ENCODE measurements at regions not wholly inside any gene's neighbourhood (a gene's known extent, or its start where the extent isn't known, plus 50 kb on each side); places are given as distances from the start of the nearest gene placed in this dataset.
A peak's percentile ranks its signal among the peaks of the same experiment; 100 is the strongest.

DNA sequence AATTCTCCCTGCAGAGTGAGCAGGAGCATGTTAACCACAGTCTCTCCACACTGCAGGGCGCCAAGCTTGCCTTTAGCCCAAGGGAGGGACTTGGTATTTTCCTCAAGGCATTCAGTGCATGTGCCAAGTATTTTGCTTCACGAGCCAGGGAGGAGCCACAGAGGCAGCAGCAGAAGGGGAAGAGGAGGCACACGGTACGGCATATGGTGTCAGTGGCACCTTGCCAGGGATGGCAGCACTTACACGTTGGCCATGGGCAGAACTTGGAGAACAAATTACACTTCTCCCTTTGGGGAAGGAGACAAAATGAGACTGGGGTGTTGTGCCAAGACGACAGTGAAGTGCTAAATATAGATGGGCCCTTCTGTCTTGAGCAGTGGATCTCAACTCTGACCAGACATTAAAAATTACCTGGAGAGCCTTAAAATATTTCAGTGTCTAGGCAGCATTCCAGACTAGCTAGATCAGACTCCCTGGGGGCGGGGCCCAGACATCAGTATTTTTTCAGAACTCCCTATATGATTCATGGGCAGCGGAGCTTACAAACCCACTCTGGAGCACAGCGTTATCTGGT is 155.8 kb downstream of the DRD1 start:
- peak; percentile 19 for DNase-seq (ENCODE audit: low read depth)

DNA sequence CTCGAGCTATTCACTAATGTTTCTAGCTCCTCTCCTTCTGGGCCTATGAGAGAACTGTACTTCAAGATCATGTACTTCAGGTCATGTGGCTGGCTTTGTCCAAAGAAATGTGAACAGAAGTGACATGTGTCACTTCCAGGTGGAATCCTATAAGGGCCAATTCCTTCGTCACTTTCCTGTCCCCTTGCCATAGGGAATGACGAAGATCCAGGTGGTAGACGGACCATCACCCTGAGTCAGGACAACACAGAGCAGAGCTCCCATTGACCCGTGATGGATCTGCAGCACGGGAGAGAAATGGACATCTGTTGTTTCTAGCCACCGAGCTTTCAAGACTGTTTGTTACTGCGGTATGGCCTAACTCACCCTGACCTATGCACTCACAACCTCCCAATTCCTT is 157.0 kb downstream of the DRD1 start:
- DNase-seq (ENCODE audit: low read depth): no peak

DNA sequence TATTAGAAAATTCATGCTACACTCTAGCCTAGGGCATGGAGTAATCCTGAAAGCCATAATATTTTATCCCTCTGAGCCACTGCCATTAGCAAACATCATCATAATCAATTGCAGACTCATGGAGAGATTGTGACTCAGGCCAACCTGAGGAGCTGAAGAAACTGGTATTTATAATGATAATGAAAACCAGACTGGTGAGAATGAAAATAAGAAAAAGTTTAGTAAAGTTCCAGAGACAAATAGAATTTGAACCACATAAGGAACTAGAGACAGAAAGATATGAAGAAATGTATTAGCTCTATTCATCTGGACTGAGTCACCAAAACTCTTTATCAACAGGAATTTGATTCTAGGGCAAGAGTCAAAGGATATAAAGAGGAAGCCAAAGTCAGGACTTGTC is 158.7 kb downstream of the DRD1 start:
- DNase-seq (ENCODE audit: low read depth): no peak

DNA sequence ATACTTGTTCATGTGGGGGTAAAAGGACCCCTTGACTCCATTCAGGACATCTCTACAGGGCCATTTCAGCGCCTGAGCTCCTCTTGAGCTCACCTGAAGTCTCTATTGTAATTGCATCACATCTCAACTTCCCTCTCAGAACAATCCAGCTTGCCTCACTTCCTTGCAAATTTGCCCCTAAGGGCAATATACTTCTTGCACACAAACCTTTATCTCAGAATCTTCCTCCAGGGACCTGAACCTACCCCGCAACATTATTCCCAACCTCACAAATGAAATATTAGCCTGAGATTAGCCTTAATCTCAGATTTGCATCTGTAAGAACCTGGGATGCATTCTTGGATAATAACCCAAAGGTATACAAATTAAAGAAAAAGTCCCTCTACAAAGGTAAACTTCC is 159.2 kb downstream of the DRD1 start:
- no peak for DNase-seq (ENCODE audit: low read depth)

DNA sequence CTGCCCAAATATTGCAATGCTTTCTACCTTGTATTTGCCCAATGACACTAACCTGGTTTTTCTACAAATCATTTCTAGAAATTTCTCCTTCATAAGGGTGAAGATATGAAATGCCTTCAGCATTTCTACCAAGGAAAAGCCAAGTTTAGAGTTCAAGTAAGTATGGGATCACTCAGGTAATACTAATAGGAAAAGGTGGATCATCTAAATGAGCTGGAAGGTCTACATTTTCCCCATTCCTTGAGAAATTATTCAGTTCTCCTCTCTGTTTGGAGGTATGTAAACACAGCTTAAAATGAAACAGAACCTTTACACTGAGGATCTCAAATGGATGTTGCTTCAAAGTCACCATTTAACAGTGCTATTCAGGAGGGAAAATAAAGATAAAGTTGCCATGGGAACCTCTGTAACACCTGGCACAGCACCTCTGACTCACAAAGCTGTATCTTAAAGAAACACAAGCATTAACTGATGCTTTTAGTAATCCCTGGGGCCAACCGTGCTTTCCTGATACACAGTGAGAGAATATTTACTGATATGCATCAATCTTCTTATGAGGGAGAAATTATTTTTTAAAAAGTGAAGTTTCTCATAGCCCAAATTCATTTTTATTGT is 161.3 kb downstream of the DRD1 start:
- no peak for DNase-seq (ENCODE audit: low read depth)

DNA sequence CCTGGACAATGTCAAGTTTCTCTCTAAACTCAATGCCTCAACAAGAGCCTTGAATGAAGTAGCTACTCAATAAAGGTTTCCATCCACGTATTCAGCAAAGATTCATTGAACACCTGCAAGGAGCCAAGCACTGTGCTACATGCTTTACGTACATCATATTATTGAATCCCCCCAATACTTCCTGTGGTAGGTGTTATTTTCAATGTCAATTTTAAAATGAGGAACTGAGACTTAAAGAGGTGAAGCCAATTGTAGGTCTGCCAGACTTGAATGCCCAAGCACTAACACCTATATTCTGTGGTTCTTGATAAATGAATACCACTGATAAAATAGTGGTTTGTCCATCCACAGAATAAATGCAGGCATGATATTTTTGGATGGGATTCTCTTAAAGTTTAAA is 162.3 kb downstream of the DRD1 start:
- no peak for DNase-seq (ENCODE audit: low read depth)

DNA sequence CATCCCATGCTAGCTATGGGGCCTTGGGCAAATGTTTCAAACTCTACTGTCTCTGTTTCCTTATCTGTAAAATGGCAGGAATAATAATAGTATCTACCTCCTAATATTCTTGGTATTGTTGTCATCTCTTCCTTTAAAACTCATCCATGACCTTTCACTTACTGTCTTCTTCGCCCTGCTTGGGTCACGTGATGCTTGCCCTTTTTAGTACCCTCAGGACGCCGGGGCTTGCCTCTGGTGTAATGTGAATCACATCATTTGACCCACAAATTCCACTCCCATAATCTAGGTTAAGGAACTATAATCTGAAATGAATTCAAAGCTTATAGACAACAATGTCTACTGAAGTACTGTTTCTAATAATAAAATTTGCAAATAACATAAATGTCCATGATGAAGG is 162.7 kb downstream of the DRD1 start:
- no peak for DNase-seq (ENCODE audit: low read depth)

DNA sequence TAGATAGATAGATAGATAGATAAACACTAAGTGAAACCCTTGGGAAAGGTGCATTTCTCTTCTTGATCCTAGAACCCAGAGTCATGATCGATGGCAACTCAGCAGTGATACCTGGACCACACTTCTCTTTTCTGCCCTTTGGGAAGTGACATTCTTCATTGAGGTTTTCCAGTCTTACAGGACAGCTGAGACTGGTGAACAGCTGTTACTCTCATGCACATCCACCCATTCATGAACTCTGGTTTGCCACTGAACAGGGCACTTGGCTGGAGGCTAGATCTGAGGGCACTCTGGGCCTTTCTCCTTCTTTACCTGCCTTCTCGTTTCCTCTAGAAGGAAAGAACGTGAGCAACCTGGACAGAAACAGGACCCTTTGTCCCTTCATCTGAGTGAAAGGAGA is 164.5 kb downstream of the DRD1 start:
- peak; percentile 25 for DNase-seq (ENCODE audit: low read depth)

DNA sequence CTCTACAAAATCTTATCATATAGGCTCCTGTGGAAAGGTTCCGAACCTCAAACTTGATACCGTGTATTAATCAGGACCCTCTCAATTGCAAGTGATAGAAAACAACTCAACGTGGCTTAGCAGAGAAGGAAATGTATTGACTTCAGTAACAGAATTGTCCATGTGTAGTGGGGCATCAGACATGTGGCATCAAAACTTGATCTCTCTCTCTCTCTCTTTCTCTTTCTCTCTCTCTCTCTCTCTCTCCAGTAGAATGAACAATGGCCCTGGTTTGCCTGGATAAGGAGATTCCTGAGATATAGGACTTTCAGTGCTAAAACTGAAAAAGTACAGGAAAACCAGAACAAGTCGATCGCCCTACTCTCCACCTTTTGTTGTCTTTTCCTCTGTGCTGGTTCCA is 168.2 kb downstream of the DRD1 start:
- DNase-seq (ENCODE audit: low read depth): no peak

DNA sequence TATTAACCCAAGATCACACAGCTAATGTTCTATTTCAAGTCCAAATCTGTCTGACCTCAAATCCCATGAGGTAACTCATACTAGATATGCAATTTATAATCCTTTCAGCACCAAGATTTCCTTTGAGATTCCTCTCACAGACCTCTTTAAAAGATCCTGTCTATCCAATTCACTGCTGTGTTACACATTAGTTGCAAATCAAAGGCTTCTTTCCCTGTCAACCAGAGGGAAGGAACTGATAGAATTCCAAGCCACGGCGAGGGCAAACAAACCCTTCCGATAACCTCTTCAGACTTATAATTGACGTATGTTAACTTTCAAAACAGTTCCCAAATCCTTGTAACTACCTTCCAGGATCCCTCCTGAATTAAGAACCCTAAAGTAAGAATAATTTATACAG is 168.9 kb downstream of the DRD1 start:
- DNase-seq (ENCODE audit: low read depth): no peak

DNA sequence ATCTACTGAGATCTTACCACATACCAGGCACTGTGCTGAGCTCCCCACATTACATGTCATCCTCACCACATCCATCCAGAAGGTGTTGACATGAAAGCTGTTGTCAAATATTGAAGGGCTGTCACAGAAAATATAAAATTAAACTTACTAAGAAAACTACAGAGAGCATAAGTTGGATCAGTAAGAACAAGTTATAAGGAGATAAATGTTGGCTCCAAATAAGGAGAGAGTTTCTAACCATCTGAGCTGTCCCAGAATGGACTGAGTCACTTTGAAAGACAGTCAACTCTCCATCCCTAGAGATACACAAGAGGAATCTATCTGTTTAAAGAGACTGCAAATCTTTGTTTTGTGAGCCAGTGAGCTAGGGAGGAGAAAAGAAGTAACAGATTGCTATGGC is 169.8 kb downstream of the DRD1 start:
- no peak for DNase-seq (ENCODE audit: low read depth)

DNA sequence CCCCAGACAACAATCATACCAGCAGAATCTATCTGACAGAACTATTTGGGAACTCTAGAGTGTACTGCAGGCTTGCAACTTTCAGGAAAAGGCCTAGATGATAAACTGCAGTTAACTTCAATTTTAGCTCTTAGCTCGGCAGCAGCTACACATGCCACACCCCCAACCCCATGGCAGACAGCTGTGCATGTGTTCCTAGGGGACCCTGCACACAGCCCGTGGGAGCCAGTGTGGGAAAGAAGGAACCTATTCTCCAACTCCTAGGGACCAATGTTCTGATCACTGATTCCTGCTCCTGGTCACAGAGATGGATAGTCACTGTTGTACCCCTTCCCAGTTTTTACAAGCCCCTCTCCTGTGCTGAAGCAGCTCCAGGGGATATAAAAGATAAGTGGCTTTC is 179.6 kb downstream of the DRD1 start:
- DNase-seq (ENCODE audit: low read depth): no peak

DNA sequence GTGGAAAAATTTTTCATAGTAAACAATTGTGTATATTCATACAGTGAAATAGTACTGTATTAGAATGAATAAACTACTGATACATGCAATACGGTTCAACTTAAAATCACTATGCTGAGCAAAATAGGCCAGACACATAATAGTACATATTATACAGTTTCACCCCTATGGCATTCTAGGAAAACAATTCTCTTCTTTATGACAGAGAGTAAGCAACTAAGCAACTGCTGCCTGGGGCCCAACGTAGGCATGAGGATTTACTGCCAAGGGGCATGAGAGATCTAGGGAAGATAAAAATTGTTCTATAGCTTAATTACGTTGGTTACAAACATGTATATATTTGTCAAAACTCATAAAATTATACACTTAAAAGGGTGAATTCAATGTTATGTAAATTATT is 180.2 kb downstream of the DRD1 start:
- no peak for DNase-seq (ENCODE audit: low read depth)

DNA sequence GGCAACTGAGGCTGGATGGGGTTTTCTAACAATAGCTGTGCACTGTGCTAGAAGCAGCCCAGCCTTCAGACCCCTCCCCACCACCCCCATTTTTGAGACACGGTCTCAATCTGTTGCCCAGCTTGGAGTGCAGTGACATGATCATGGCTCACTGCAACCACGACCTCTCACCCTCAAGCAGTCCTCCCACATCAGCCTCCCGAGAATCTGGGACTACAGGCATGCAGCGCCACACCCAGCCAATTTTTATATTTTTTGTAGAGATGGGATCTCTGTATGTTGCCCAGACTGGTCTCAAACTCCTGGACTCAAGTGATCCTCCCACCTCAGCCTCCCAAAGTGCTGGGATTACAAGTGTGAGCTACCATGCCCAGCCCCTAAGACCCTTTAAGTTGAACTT is 182.5 kb downstream of the DRD1 start:
- DNase-seq (ENCODE audit: low read depth): no peak

DNA sequence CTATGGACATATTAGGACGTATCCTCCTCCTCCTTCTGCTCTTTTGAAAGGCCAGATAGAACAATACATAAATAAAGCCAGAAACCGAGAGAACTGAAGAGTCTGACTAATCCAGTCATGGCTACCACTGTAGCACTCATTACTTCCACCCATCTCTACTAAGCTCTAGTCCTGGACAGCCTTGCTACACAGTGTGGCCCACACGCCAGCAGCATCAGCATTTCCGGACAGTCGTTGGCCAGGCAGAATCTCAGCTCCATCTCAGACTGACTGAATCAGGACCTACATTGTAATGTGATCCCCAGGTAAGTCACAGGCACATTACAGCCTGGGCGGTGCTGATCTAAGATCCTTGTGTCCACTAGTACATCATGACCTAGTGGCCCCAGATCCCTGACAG is 182.9 kb downstream of the DRD1 start:
- DNase-seq (ENCODE audit: low read depth): no peak

DNA sequence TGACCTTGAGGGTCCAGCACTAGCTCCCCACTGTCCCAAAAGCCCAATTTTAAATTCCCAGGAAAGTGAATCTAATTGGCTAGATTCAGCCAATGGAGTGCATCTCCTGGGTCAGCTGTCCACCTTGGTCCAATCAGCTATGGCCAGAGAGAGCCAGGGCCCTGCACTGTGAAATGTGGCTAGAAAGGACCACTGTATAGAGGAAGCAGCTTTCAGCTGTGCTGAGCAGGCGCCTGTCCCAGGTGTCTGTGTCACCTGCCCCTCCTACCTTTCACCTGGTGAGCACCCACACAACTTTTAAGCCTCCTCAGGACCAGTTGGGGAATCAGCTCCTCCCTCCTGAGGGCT is 186.2 kb downstream of the DRD1 start:
- DNase-seq (ENCODE audit: low read depth): no peak

DNA sequence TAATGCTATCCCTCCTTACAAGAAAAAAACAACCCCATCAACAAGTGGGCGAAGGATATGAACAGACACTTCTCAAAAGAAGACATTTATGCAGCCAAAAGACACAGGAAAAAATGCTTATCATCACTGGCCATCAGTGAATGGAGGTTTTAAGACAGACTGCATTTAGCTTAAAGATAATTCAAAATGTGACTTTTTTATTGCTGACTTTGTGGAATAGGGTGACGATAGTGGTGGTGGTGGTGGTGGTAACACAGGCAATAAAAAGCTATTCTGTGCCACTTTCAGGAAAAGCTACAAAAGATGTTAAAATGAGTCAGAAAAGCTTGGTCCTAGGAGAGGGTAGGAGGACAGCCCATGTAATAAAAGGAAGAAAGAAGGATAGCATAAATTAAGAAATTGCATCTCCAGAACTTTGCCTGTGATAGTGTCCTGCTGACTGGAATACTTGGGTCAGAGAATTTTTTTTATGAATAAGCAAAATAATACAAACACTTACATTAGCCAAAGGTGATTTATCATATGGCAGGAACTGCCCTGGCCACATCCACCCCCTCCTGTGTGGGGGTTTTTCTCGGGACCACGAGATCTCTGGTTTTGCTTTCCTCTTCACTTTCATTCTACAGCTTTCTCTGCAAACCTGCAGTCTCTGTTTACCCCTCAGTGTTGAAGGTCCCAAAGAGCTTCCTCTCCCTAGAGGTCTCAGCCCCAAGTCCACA is 186.7 kb downstream of the DRD1 start:
- DNase-seq (ENCODE audit: low read depth): no peak

DNA sequence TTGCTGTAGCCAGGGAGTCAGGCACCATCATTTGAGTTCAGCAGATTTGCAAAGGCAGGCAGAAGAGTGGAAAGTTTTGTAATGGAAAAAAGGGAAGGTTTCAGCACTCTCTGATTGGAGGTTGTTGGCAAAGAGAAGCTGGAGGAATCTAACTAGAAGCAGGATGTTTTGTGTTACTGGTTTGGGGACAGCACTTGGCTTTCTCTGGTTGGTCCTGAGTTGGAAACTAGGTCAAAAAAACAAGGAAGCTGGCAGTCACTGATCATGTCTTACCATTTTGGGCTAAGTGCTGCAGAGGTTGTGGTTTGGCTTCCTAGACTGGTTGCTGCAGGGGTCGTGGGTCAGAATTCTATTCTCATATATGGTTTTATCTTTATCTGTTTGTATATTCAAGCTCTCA is 189.8 kb downstream of the DRD1 start:
- no peak for DNase-seq (ENCODE audit: low read depth)

DNA sequence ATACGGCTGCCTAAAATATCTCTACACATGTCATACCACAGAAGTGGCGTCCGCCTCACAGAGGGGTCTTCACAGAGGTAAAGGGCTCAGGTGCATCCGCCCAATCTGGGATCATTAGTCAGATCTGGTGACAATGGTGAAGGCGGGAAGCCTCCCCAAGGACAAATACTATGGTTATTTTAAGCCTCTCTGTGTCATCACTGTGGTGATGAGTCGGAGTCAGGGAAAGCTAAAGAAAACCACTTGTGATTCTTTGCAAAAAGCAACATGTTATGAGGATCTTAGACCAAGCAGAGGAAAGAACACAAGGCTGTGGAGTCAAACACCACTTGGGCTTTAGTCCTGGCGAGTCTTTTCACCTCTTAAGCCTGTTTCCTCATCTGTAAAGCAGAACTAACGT is 190.4 kb downstream of the DRD1 start:
- DNase-seq (ENCODE audit: low read depth): no peak

DNA sequence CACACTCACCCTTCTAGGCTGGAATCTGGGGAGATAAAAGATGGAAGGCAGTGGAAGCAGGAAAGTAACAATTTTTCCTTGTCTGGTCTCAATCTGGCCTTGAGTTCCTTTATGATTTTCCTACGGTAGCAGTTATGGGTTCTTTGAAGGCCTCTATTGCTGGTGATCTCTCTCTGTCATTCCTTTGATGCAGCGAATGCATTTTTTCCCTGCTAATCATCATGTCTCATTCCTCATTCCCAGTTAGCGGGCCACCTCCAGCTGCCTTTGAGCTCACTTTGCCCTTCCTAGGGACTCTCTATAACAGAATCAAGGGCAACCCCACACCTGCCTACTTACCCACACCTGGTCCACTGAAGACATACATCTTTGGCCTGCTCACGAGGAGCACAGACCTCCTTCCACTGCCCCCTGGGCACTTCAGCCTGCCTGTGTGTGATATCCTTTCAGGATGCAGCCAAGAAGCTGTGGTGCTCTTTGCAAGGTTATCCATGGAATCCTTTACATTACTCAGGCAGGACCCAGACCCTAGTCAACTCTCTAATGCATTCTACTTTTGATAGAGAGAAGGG is 191.7 kb downstream of the DRD1 start:
- DNase-seq (ENCODE audit: low read depth): no peak

DNA sequence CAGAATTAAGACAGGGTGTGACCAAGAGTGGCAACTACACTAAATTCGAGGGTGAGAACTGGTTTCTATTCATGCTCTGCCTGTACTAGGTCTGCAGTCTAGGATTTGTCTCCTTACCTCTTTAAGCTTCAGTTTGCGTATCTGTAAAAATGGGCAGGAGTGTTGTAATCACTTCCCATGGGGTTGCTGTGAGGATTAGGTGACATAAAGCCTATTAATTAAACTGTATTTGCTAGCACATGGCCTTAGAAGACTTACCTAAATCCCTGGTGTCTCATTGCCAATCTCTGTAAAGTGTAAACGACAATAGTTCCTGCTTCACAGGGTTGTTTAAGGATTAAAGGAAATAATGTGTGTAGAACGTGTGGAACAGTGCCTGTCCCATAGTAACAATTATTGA is 193.6 kb downstream of the DRD1 start:
- no peak for DNase-seq (ENCODE audit: low read depth)

DNA sequence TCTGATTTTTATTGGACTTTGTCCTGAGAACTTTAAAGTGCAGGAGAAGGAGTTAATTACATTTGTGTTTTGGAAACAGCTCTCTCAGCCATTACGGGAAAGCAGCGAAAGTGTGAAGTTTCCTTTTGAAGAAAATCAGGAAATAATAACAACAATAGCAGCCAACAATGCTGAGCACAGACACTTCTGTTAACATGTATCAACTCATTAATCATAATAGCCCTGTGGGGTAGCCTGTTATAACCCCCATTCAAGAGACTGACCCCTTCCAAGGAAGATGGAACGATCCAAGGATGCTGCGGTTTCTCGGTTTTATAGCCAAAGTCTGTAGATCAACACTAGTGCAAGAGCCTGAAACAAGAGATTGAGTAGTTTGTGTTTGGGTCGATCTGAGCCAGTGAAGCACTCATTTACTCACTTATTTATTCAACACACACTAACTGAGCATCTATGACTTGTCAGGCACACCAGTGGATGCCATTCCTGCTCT is 195.5 kb downstream of the DRD1 start:
- DNase-seq (ENCODE audit: low read depth): no peak
